CD4-positive, alpha-beta T cell treated with Interleukin-21 for 1 hour (primary cell): ENCODE measurements at regions not wholly inside any gene's neighbourhood (a gene's known extent, or its start where the extent isn't known, plus 50 kb on each side); places are given as distances from the start of the nearest gene placed in this dataset.

Experiments
- DNase-seq: peaks from one replicate; pipeline ENCODE4 v3.0.0-alpha.2; 2020

GRCh38 chr13:40271931-40272775 lies 394.3 kb downstream of the FOXO1 start:
- no peak for DNase-seq

- no peak for DNase-seq
Observed at GRCh38 chr13:40272776-40273139, 393.7 kb downstream of the FOXO1 start.

- no peak for DNase-seq
Observed at GRCh38 chr13:40273253-40274025, 393.0 kb downstream of the FOXO1 start.

- no peak for DNase-seq
Observed at GRCh38 chr13:40274103-40274502, 392.3 kb downstream of the FOXO1 start.

GRCh38 chr13:40275155-40275554 lies 391.3 kb downstream of the FOXO1 start:
- DNase-seq = no peak

- DNase-seq = no peak
Observed at GRCh38 chr13:40275636-40276035, 390.8 kb downstream of the FOXO1 start.

GRCh38 chr13:40283666-40284065 lies 382.8 kb downstream of the FOXO1 start:
- DNase-seq = no peak

- DNase-seq = no peak
Observed at GRCh38 chr13:40285634-40286033, 380.8 kb downstream of the FOXO1 start.

- no peak for DNase-seq
Observed at GRCh38 chr13:40287428-40287827, 379.0 kb downstream of the FOXO1 start.

- no peak for DNase-seq
Observed at GRCh38 chr13:40288259-40288658, 378.2 kb downstream of the FOXO1 start.

- no peak for DNase-seq
Observed at GRCh38 chr13:40290758-40291157, 375.7 kb downstream of the FOXO1 start.

- no peak for DNase-seq
Observed at GRCh38 chr13:40292108-40292507, 374.3 kb downstream of the FOXO1 start.

GRCh38 chr13:40292536-40292935 lies 373.9 kb downstream of the FOXO1 start:
- no peak for DNase-seq

- DNase-seq = no peak
Observed at GRCh38 chr13:40302351-40302750, 364.1 kb downstream of the FOXO1 start.

GRCh38 chr13:40304391-40304790 lies 362.1 kb downstream of the FOXO1 start:
- no peak for DNase-seq

GRCh38 chr13:40306817-40307216 lies 359.6 kb downstream of the FOXO1 start:
- DNase-seq = no peak

- DNase-seq = no peak
Observed at GRCh38 chr13:40309881-40310280, 356.6 kb downstream of the FOXO1 start.

- DNase-seq = no peak
Observed at GRCh38 chr13:40311356-40312101, 354.9 kb downstream of the FOXO1 start.

GRCh38 chr13:40313269-40314200 lies 352.9 kb downstream of the FOXO1 start:
- DNase-seq = no peak

GRCh38 chr13:40315416-40316064 lies 350.9 kb downstream of the FOXO1 start:
- peak; percentile 71 for DNase-seq

- peak; percentile 10 for DNase-seq
Observed at GRCh38 chr13:40316301-40316700, 350.1 kb downstream of the FOXO1 start.

- DNase-seq = no peak
Observed at GRCh38 chr13:40317980-40318327, 348.5 kb downstream of the FOXO1 start.
